ENCODE measurements at regions not wholly inside any gene's neighbourhood (a gene's known extent, or its start where the extent isn't known, plus 50 kb on each side); places are given as distances from the start of the nearest gene placed in this dataset.
"Not testable (repeated sequence)": the region's sequence is repeated elsewhere in the genome, so short reads cannot be mapped to it uniquely, and the experiment has no call there.

- no peak for DNase-seq
- no peak for ATAC-seq
- intact Hi-C loops (cut with DNase I), result no loop called here
- H3K9me3 ChIP-seq, result no peaks in the 10 kb centered on the region
- no peak overlapping the region for H3K4me3 ChIP-seq
- H3K27ac ChIP-seq, result no peak overlapping the region
- H3K36me3 ChIP-seq, result no peaks in the 10 kb centered on the region
- H3K27me3 ChIP-seq, result no peaks in the 10 kb centered on the region
- no peak for TF ChIP-seq CTCF (IDR thresholded peaks at IDR 0.05)
- no peaks in the 10 kb centered on the region for H3K4me1 ChIP-seq
Measured at GRCh38 chr12:93230326-93230720, 147.4 kb upstream of the NUDT4 start.

- ATAC-seq, result no peak
- H3K27ac ChIP-seq, result no peak overlapping the region
- no peaks in the 10 kb centered on the region for H3K4me1 ChIP-seq
- no peak for TF ChIP-seq CTCF (IDR thresholded peaks at IDR 0.05)
- H3K27me3 ChIP-seq, result no peaks in the 10 kb centered on the region
- no peaks in the 10 kb centered on the region for H3K9me3 ChIP-seq
- no peak for DNase-seq
- intact Hi-C loops (cut with DNase I), result no loop called here
- H3K36me3 ChIP-seq, result no peaks in the 10 kb centered on the region
- no peak overlapping the region for H3K4me3 ChIP-seq
Measured at GRCh38 chr12:93231938-93232337, 145.8 kb upstream of the NUDT4 start.

GRCh38 chr12:93234641-93235040, 143.1 kb upstream of the NUDT4 start:
- no peak for TF ChIP-seq CTCF (IDR thresholded peaks at IDR 0.05)
- DNase-seq (no peak), ATAC-seq (no peak)
- Histone ChIP-seq H3K27ac (no peak overlapping the region), H3K36me3 (no peaks in the 10 kb centered on the region), H3K4me3 (no peak overlapping the region), H3K9me3 (peaks cover 0 to 10% of the 10 kb centered on the region in 2 donors), H3K27me3 (no peaks in the 10 kb centered on the region), H3K4me1 (peaks cover 0 to 9% of the 10 kb centered on the region in 2 donors)
- intact Hi-C loops (cut with DNase I), result no loop called here

GRCh38 chr12:93235881-93236280, 141.8 kb upstream of the NUDT4 start:
- intact Hi-C loops (cut with DNase I), result no loop called here
- no peak overlapping the region for H3K4me3 ChIP-seq
- TF ChIP-seq CTCF (IDR thresholded peaks at IDR 0.05), result no peak
- peaks cover 0 to 9% of the 10 kb centered on the region in 2 donors for H3K4me1 ChIP-seq
- DNase-seq (no peak), ATAC-seq (no peak)
- H3K27ac ChIP-seq, result no peak overlapping the region
- H3K9me3 ChIP-seq, result peaks cover 0 to 14% of the 10 kb centered on the region in 2 donors
- no peaks in the 10 kb centered on the region for H3K27me3 ChIP-seq
- H3K36me3 ChIP-seq, result no peaks in the 10 kb centered on the region

GRCh38 chr12:93237235-93237915, 140.3 kb upstream of the NUDT4 start:
- intact Hi-C loops (cut with DNase I), result no loop called here
- H3K9me3 ChIP-seq, result peaks cover 0 to 14% of the 10 kb centered on the region in 2 donors
- no peaks in the 10 kb centered on the region for H3K36me3 ChIP-seq
- DNase-seq (no peak), ATAC-seq (peak; percentile 36)
- H3K4me3 ChIP-seq, result no peak overlapping the region
- H3K27me3 ChIP-seq, result no peaks in the 10 kb centered on the region
- H3K27ac ChIP-seq, result no peak overlapping the region
- no peak for TF ChIP-seq CTCF (IDR thresholded peaks at IDR 0.05)
- peaks cover 0 to 9% of the 10 kb centered on the region in 2 donors for H3K4me1 ChIP-seq

GRCh38 chr12:93238512-93239262, 139.0 kb upstream of the NUDT4 start:
- H3K4me3 ChIP-seq; intact Hi-C loops (cut with DNase I); H3K27me3 ChIP-seq; H3K36me3 ChIP-seq; DNase-seq; H3K27ac ChIP-seq; ATAC-seq: not testable (repeated sequence)
- H3K4me1 ChIP-seq, result peaks cover 2 to 17% of the 10 kb centered on the region in 2 donors
- H3K9me3 ChIP-seq, result peaks cover 0 to 14% of the 10 kb centered on the region in 2 donors

- intact Hi-C loops (cut with DNase I); H3K36me3 ChIP-seq; ATAC-seq; DNase-seq; H3K27me3 ChIP-seq; H3K27ac ChIP-seq; H3K4me3 ChIP-seq: not testable (repeated sequence)
- Histone ChIP-seq H3K4me1 (peaks cover 7 to 27% of the 10 kb centered on the region in 2 donors), H3K9me3 (peaks cover 0 to 14% of the 10 kb centered on the region in 2 donors)
Measured at GRCh38 chr12:93239789-93240188, 137.9 kb upstream of the NUDT4 start.

Data from left lung (tissue), 4 donors.